Spleen (tissue), 7 donors: ENCODE measurements at regions not wholly inside any gene's neighbourhood (a gene's known extent, or its start where the extent isn't known, plus 50 kb on each side); places are given as distances from the start of the nearest gene placed in this dataset.

Experiments used
- POLR2A ChIP-seq, 3 donors: fragments of 450-650 bp; IDR thresholded peaks; one replicate each; pipeline ENCODE4 v1.5.1; 2017; ENCODE audit warnings: antibody characterized with exemption in 3 of 3, mild to moderate bottlenecking in 1 of 3
- POLR2AphosphoS5 ChIP-seq, 3 donors: sonication (generic); formaldehyde crosslinking; IDR thresholded peaks; one replicate each; pipeline ENCODE4 v1.5.1; 2017; ENCODE audit warnings: antibody characterized with exemption in 3 of 3
- TF ChIP-seq, protein P1 (sequence below), 11 experiments: fragments of 200-600 bp in 7 of 11; fragments of 450-650 bp in 4 of 11; sonication (generic) in 4 of 11; IDR thresholded peaks in 8 of 11; conservative IDR thresholded peaks in 3 of 11; 1 replicate in 7 of 11; 2 replicates in 4 of 11; pipeline versions ENCODE4 v1.4.0 to v1.8.0; 2016 to 2021; ENCODE audit warnings: antibody characterized with exemption in 11 of 11, inconsistent platforms in 4 of 11, mild to moderate bottlenecking in 1 of 11
- donor health status: DM: no; HTN: no; CAD: no; lungs with moderate emphysema.
- donor health status: DM: no; HTN: no; CAD: no.
- donor health status: DM: no; HTN: no; CAD: no.

DNA sequence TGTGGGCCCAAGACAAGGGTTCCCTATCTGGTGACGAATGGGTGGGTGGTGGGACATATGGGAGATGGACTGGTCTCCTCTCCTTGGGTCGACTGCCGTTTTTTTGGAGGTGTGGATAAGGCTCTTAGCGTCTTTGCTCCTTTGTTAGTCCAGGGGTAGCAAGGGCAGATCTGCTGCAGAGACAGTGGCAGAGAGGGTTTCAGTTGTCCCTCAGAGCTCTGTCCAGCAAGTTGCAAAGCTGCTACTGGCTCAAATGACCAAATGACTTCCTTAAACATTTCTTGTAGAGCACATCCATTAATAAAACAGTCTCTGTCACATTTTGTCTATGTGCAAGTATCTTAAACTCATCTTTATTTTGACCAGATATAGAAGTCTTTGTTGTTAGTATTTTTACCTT is 508.0 kb upstream of the ADGRB3 start:
- TF ChIP-seq POLR2AphosphoS5 (IDR thresholded peaks at IDR 0.05) (no peak), POLR2A (IDR thresholded peaks at IDR 0.05) (no peak)
- TF ChIP-seq, protein P1, sequence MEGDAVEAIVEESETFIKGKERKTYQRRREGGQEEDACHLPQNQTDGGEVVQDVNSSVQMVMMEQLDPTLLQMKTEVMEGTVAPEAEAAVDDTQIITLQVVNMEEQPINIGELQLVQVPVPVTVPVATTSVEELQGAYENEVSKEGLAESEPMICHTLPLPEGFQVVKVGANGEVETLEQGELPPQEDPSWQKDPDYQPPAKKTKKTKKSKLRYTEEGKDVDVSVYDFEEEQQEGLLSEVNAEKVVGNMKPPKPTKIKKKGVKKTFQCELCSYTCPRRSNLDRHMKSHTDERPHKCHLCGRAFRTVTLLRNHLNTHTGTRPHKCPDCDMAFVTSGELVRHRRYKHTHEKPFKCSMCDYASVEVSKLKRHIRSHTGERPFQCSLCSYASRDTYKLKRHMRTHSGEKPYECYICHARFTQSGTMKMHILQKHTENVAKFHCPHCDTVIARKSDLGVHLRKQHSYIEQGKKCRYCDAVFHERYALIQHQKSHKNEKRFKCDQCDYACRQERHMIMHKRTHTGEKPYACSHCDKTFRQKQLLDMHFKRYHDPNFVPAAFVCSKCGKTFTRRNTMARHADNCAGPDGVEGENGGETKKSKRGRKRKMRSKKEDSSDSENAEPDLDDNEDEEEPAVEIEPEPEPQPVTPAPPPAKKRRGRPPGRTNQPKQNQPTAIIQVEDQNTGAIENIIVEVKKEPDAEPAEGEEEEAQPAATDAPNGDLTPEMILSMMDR (IDR thresholded peaks at IDR 0.05 in 8 of 11, conservative IDR thresholded peaks at IDR 0.05 in 3 of 11): no peak
